ENCODE measurements at regions not wholly inside any gene's neighbourhood (a gene's known extent, or its start where the extent isn't known, plus 50 kb on each side); places are given as distances from the start of the nearest gene placed in this dataset.

GRCh38 chr1:198014355-198014754 lies 97.2 kb downstream of the LHX9 start:
- ATAC-seq (ENCODE audit: insufficient read depth, low FRiP score) (no peak), DNase-seq (no peak)
- no peak for TF ChIP-seq CTCF (IDR thresholded peaks at IDR 0.05; ENCODE audit: control extremely low read depth, extremely low read depth)
- Histone ChIP-seq H3K4me3 (no peak overlapping the region), H3K27me3 (ENCODE audit: control insufficient read depth in 3 of 3, insufficient read depth in 3 of 3, low read length in 2 of 3) (no peaks in the 10 kb centered on the region), H3K36me3 (ENCODE audit: control insufficient read depth in 4 of 4, insufficient read depth in 4 of 4, low read length in 4 of 4) (no peaks in the 10 kb centered on the region), H3K4me1 (ENCODE audit: control insufficient read depth in 5 of 5, insufficient read depth in 5 of 5, low read length in 5 of 5) (no peaks in the 10 kb centered on the region), H3K9ac (ENCODE audit: insufficient read depth in 1 of 2, low read length in 2 of 2) (no peak overlapping the region), H3K9me3 (ENCODE audit: control insufficient read depth in 4 of 4, insufficient read depth in 3 of 4, low read length in 3 of 4) (peaks cover 0 to 8% (median 0%) of the 10 kb centered on the region in 4 donors), H3K27ac (ENCODE audit: low read depth in 1 of 2, low read length in 1 of 2) (no peak overlapping the region)
- WGBS, 2 donors = 81 to 98% methylated on average over 1 of the region's 1 CpG

- Histone ChIP-seq H3K27me3 (ENCODE audit: control insufficient read depth in 3 of 3, insufficient read depth in 3 of 3, low read length in 2 of 3) (no peaks in the 10 kb centered on the region), H3K27ac (ENCODE audit: low read depth in 1 of 2, low read length in 1 of 2) (no peak overlapping the region), H3K9me3 (ENCODE audit: control insufficient read depth in 4 of 4, insufficient read depth in 3 of 4, low read length in 3 of 4) (peaks cover 0 to 3% (median 0%) of the 10 kb centered on the region in 4 donors), H3K36me3 (ENCODE audit: control insufficient read depth in 4 of 4, insufficient read depth in 4 of 4, low read length in 4 of 4) (no peaks in the 10 kb centered on the region), H3K4me3 (no peak overlapping the region), H3K9ac (ENCODE audit: insufficient read depth in 1 of 2, low read length in 2 of 2) (no peak overlapping the region), H3K4me1 (ENCODE audit: control insufficient read depth in 5 of 5, insufficient read depth in 5 of 5, low read length in 5 of 5) (no peaks in the 10 kb centered on the region)
- no peak for TF ChIP-seq CTCF (IDR thresholded peaks at IDR 0.05; ENCODE audit: control extremely low read depth, extremely low read depth)
- ATAC-seq (ENCODE audit: insufficient read depth, low FRiP score) (no peak), DNase-seq (no peak)
Observed at GRCh38 chr1:198015309-198015708, 98.1 kb downstream of the LHX9 start.

- DNase-seq (no peak), ATAC-seq (ENCODE audit: insufficient read depth, low FRiP score) (no peak)
- 67 to 95% methylated on average over 1 of the region's 1 CpG for WGBS, 2 donors
Observed at GRCh38 chr1:198018529-198018928, 101.4 kb downstream of the LHX9 start.

More at GRCh38 chr1:198018529-198018928, 101.4 kb downstream of the LHX9 start:
- Histone ChIP-seq H3K9ac (ENCODE audit: insufficient read depth in 1 of 2, low read length in 2 of 2) (no peak overlapping the region), H3K27ac (ENCODE audit: low read depth in 1 of 2, low read length in 1 of 2) (no peak overlapping the region), H3K27me3 (ENCODE audit: control insufficient read depth in 3 of 3, insufficient read depth in 3 of 3, low read length in 2 of 3) (no peaks in the 10 kb centered on the region), H3K36me3 (ENCODE audit: control insufficient read depth in 4 of 4, insufficient read depth in 4 of 4, low read length in 4 of 4) (no peaks in the 10 kb centered on the region), H3K4me1 (ENCODE audit: control insufficient read depth in 5 of 5, insufficient read depth in 5 of 5, low read length in 5 of 5) (no peaks in the 10 kb centered on the region), H3K4me3 (no peak overlapping the region), H3K9me3 (ENCODE audit: control insufficient read depth in 4 of 4, insufficient read depth in 3 of 4, low read length in 3 of 4) (peaks cover 0 to 5% (median 0%) of the 10 kb centered on the region in 4 donors)
- TF ChIP-seq CTCF (IDR thresholded peaks at IDR 0.05; ENCODE audit: control extremely low read depth, extremely low read depth) = no peak
